Ascending aorta (tissue), 2 donors: ENCODE measurements at regions not wholly inside any gene's neighbourhood (a gene's known extent, or its start where the extent isn't known, plus 50 kb on each side); places are given as distances from the start of the nearest gene placed in this dataset.
A peak's percentile ranks its signal among the peaks of the same experiment; 100 is the strongest.
"Not testable (repeated sequence)": the region's sequence is repeated elsewhere in the genome, so short reads cannot be mapped to it uniquely, and the experiment has no call there.

Source experiments
- DNase-seq, 2 donors: peaks; one replicate each; pipeline ENCODE4 v3.0.0-alpha.2; 2019; ENCODE audit warnings: low spot score in 2 of 2
- H3K27ac ChIP-seq, 2 donors: fragments of 200-600 bp; sonication (generic); one replicate each; pipeline ENCODE4 v1.5.1; 2016 to 2017; ENCODE audit warnings: mild to moderate bottlenecking in 1 of 2
- H3K27me3 ChIP-seq: fragments of 200-600 bp; sonication (generic); one replicate; pipeline ENCODE4 v1.5.1; 2017
- H3K36me3 ChIP-seq, 2 donors: fragments of 200-600 bp; sonication (generic); one replicate each; pipeline ENCODE4 v1.5.1; 2016
- H3K4me1 ChIP-seq, 2 donors: fragments of 200-600 bp; sonication (generic); one replicate each; pipeline ENCODE4 v1.5.1; 2016 to 2017; ENCODE audit warnings: mild to moderate bottlenecking in 1 of 2
- H3K4me3 ChIP-seq, 2 donors: fragments of 200-600 bp; sonication (generic); one replicate each; pipeline ENCODE4 v1.5.1; 2016 to 2017; ENCODE audit warnings: mild to moderate bottlenecking in 1 of 2
- H3K9me3 ChIP-seq, 2 donors: fragments of 200-600 bp; sonication (generic); one replicate each; pipeline ENCODE4 v1.5.1; 2016
- CTCF ChIP-seq, 3 experiments: fragments of 200-600 bp in 2 of 3; fragments of 450-650 bp in 1 of 3; sonication (generic) in 2 of 3; IDR thresholded peaks; one replicate each; pipeline ENCODE4 v1.5.1; 2016 to 2019; ENCODE audit warnings: antibody characterized with exemption in 3 of 3, mild to moderate bottlenecking in 1 of 3, moderate library complexity in 1 of 3
- intact Hi-C: fragments of 100-400 bp; cut with DNase I; formaldehyde crosslinking; loops from one replicate; pipeline ENCODE4 v1.15.1; 2023

- Histone ChIP-seq H3K4me3 (peak overlapping the region in 1 of 2 donors; percentile 51), H3K27me3 (no peaks in the 10 kb centered on the region), H3K27ac (no peak overlapping the region), H3K36me3 (peaks cover 0 to 9% of the 10 kb centered on the region in 2 donors), H3K9me3 (peaks cover 6 to 16% of the 10 kb centered on the region in 2 donors), H3K4me1 (no peaks in the 10 kb centered on the region)
- TF ChIP-seq CTCF (IDR thresholded peaks at IDR 0.05) = no peak
- DNase-seq = no peak
- intact Hi-C loops = no loop called here
These were observed 95.6 kb upstream of the ZNF98 start for GRCh38 chr19:22517496-22518411.

- H3K4me3 ChIP-seq = no peak overlapping the region
- no peak for DNase-seq
- H3K27me3 ChIP-seq = no peaks in the 10 kb centered on the region
- intact Hi-C loops = no loop called here
- no peaks in the 10 kb centered on the region for H3K4me1 ChIP-seq
- no peak overlapping the region for H3K27ac ChIP-seq
- no peak for TF ChIP-seq CTCF (IDR thresholded peaks at IDR 0.05)
- H3K36me3 ChIP-seq = peaks cover 2 to 9% of the 10 kb centered on the region in 2 donors
- H3K9me3 ChIP-seq = peaks cover 10 to 25% of the 10 kb centered on the region in 2 donors
These were observed 93.3 kb upstream of the ZNF98 start for GRCh38 chr19:22515435-22515834.

- no peak for DNase-seq
- Histone ChIP-seq H3K4me1 (no peaks in the 10 kb centered on the region), H3K27ac (no peak overlapping the region), H3K36me3 (peaks cover 7 to 35% of the 10 kb centered on the region in 2 donors), H3K4me3 (no peak overlapping the region), H3K27me3 (no peaks in the 10 kb centered on the region), H3K9me3 (peaks cover 62 to 93% of the 10 kb centered on the region in 2 donors)
- no peak for TF ChIP-seq CTCF (IDR thresholded peaks at IDR 0.05)
- intact Hi-C loops = no loop called here
These were observed 81.4 kb upstream of the ZNF98 start for GRCh38 chr19:22503524-22503923.

- Histone ChIP-seq H3K36me3 (peaks cover 7 to 38% of the 10 kb centered on the region in 2 donors), H3K27ac (no peak overlapping the region), H3K27me3 (no peaks in the 10 kb centered on the region), H3K9me3 (peaks cover 60 to 95% of the 10 kb centered on the region in 2 donors), H3K4me3 (no peak overlapping the region), H3K4me1 (no peaks in the 10 kb centered on the region)
- DNase-seq = no peak
- intact Hi-C loops = no loop called here
- no peak for TF ChIP-seq CTCF (IDR thresholded peaks at IDR 0.05)
These were observed 80.6 kb upstream of the ZNF98 start for GRCh38 chr19:22502766-22503165.

- H3K4me1 ChIP-seq, DNase-seq, H3K27ac ChIP-seq, H3K4me3 ChIP-seq, intact Hi-C loops, H3K27me3 ChIP-seq: not testable (repeated sequence)
- Histone ChIP-seq H3K9me3 (peaks cover 55 to 98% of the 10 kb centered on the region in 2 donors), H3K36me3 (peaks cover 4 to 33% of the 10 kb centered on the region in 2 donors)
These were observed 76.8 kb upstream of the ZNF98 start for GRCh38 chr19:22498831-22499430.

GRCh38 chr19:22491746-22492145 is 69.6 kb upstream of the ZNF98 start:
- peaks cover 0 to 11% of the 10 kb centered on the region in 2 donors for H3K36me3 ChIP-seq
- H3K27me3 ChIP-seq = no peaks in the 10 kb centered on the region
- no peaks in the 10 kb centered on the region for H3K4me1 ChIP-seq
- intact Hi-C loops = no loop called here
- H3K9me3 ChIP-seq = peaks cover 57 to 97% of the 10 kb centered on the region in 2 donors
- no peak overlapping the region for H3K4me3 ChIP-seq
- H3K27ac ChIP-seq = no peak overlapping the region
- TF ChIP-seq CTCF (IDR thresholded peaks at IDR 0.05) = no peak
- no peak for DNase-seq

- peaks cover 90 to 100% of the 10 kb centered on the region in 2 donors for H3K9me3 ChIP-seq
- intact Hi-C loops, DNase-seq, H3K27ac ChIP-seq, H3K36me3 ChIP-seq, H3K27me3 ChIP-seq, H3K4me1 ChIP-seq, H3K4me3 ChIP-seq: not testable (repeated sequence)
These were observed 61.4 kb upstream of the ZNF98 start for GRCh38 chr19:22483514-22483913.
